ENCODE measurements at regions not wholly inside any gene's neighbourhood (a gene's known extent, or its start where the extent isn't known, plus 50 kb on each side); places are given as distances from the start of the nearest gene placed in this dataset.

DNA sequence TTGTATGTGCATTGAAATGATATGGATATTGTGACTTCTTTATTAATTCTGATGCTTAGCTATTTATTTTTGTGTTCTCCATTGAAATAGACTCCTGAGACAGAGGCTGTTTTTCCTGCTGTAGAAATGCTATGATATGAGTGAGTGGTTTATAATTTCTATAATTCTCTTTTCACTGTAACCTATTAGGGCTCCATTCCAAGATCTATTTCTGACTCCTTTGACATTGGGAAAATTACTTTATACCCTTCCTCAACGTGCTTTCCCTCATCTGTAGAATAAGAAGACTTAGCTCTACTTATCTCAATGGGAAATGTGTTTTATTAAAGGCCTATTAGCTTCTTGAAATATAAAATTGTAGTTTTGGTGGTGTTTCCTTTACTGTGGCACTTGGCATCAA, 144.5 kb upstream of the RPRM start:
- ATAC-seq (ENCODE audit: poor library complexity) (no peak), DNase-seq (no peak)
- no peak overlapping the region for H3K4me3 Mint-ChIP-seq
- no peaks in the 10 kb centered on the region for H3K27me3 Mint-ChIP-seq
- H3K4me1 ChIP-seq (ENCODE audit: insufficient read depth, low read length) = no peaks in the 10 kb centered on the region
- H3K27me3 ChIP-seq (ENCODE audit: control insufficient read depth in 1 of 2, insufficient read depth in 2 of 2, low read length in 2 of 2) = no peaks in the 10 kb centered on the region
- POLR2A ChIA-PET = no interaction called here
- intact Hi-C loops (cut with DNase I, micrococcal nuclease) = no loop called here
- no peaks in the 10 kb centered on the region for H3K36me3 ChIP-seq (ENCODE audit: insufficient read depth, low read length)
- H3K4me3 ChIP-seq (ENCODE audit: low read length) = no peak overlapping the region
- no peak overlapping the region for H3K27ac ChIP-seq (ENCODE audit: low read depth in 1 of 2, low read length in 2 of 2)
- H3K36me3 Mint-ChIP-seq (ENCODE audit: low read depth) = no peaks in the 10 kb centered on the region
- CTCF ChIA-PET = no interaction called here
- H3K9me3 ChIP-seq (ENCODE audit: control insufficient read depth in 1 of 2, insufficient read depth in 1 of 2, low read length in 2 of 2) = no peaks in the 10 kb centered on the region
- TF ChIP-seq, protein P1, sequence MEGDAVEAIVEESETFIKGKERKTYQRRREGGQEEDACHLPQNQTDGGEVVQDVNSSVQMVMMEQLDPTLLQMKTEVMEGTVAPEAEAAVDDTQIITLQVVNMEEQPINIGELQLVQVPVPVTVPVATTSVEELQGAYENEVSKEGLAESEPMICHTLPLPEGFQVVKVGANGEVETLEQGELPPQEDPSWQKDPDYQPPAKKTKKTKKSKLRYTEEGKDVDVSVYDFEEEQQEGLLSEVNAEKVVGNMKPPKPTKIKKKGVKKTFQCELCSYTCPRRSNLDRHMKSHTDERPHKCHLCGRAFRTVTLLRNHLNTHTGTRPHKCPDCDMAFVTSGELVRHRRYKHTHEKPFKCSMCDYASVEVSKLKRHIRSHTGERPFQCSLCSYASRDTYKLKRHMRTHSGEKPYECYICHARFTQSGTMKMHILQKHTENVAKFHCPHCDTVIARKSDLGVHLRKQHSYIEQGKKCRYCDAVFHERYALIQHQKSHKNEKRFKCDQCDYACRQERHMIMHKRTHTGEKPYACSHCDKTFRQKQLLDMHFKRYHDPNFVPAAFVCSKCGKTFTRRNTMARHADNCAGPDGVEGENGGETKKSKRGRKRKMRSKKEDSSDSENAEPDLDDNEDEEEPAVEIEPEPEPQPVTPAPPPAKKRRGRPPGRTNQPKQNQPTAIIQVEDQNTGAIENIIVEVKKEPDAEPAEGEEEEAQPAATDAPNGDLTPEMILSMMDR (IDR thresholded peaks at IDR 0.05) = no peak
- no peaks in the 10 kb centered on the region for H3K4me1 Mint-ChIP-seq (ENCODE audit: low read depth)
- H3K9me3 Mint-ChIP-seq = peaks cover 8% of the 10 kb centered on the region
- H3K27ac Mint-ChIP-seq = no peak overlapping the region

DNA sequence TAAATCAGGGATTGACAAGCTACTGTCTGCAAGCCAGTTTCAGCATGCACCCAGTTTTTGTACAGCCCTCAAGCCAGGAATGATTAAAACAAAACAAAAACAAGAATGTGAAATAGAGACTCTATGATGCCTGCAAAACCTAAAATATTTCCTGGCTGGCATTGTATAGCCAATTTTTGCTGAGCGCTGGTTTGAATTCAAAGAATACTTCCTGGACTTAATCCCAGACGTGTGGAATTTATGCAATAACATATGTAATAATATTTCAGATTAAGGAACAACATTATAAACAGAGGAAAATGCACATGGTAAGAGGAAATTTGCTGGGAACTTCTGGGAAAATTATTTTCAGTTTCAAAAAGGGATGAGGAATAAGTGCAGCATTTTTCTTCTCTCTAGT, 148.1 kb upstream of the RPRM start:
- no peak for DNase-seq
- Mint-ChIP-seq H3K4me3 (no peak overlapping the region), H3K27ac (no peak overlapping the region), H3K9me3 (peaks cover 6% of the 10 kb centered on the region), H3K36me3 (ENCODE audit: low read depth) (no peaks in the 10 kb centered on the region), H3K27me3 (no peaks in the 10 kb centered on the region), H3K4me1 (ENCODE audit: low read depth) (no peaks in the 10 kb centered on the region)
- no peak for ATAC-seq (ENCODE audit: poor library complexity)
- intact Hi-C loops (cut with DNase I, micrococcal nuclease) = no loop called here
- CTCF ChIA-PET = no interaction called here
- no peaks in the 10 kb centered on the region for H3K4me1 ChIP-seq (ENCODE audit: insufficient read depth, low read length)
- no peaks in the 10 kb centered on the region for H3K36me3 ChIP-seq (ENCODE audit: insufficient read depth, low read length)
- H3K27ac ChIP-seq (ENCODE audit: low read depth in 1 of 2, low read length in 2 of 2) = no peak overlapping the region
- TF ChIP-seq, protein P1 (IDR thresholded peaks at IDR 0.05) = no peak
- H3K9me3 ChIP-seq (ENCODE audit: control insufficient read depth in 1 of 2, insufficient read depth in 1 of 2, low read length in 2 of 2) = no peaks in the 10 kb centered on the region
- POLR2A ChIA-PET = no interaction called here
- no peak overlapping the region for H3K4me3 ChIP-seq (ENCODE audit: low read length)
- H3K27me3 ChIP-seq (ENCODE audit: control insufficient read depth in 1 of 2, insufficient read depth in 2 of 2, low read length in 2 of 2) = no peaks in the 10 kb centered on the region

DNA sequence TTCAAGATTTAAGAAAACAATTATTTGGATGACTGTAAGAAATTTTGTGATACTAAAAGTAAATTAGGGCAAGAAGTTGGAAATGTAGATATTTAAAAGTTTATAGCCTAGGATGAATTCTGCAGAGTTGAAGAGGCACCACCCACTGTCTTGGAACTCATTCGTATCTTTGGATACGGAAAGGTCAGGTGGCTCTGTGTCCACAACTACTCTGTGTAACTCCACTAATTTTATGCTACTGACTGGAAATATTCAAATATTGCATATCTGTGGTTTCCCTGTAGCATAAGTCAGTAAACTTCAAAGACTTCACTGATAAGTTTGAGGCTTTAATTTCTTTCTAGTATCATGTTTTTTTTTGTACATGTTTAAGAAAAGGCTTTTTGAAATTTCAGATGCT, 156.9 kb upstream of the RPRM start:
- no peak for DNase-seq
- Mint-ChIP-seq H3K36me3 (ENCODE audit: low read depth) (no peaks in the 10 kb centered on the region), H3K9me3 (peaks cover 11% of the 10 kb centered on the region), H3K27me3 (no peaks in the 10 kb centered on the region), H3K4me1 (ENCODE audit: low read depth) (no peaks in the 10 kb centered on the region), H3K27ac (no peak overlapping the region), H3K4me3 (no peak overlapping the region)
- Histone ChIP-seq H3K36me3 (ENCODE audit: insufficient read depth, low read length) (no peaks in the 10 kb centered on the region), H3K4me3 (ENCODE audit: low read length) (no peak overlapping the region), H3K4me1 (ENCODE audit: insufficient read depth, low read length) (no peaks in the 10 kb centered on the region), H3K27ac (ENCODE audit: low read depth in 1 of 2, low read length in 2 of 2) (no peak overlapping the region), H3K9me3 (ENCODE audit: control insufficient read depth in 1 of 2, insufficient read depth in 1 of 2, low read length in 2 of 2) (peaks cover 0 to 1% of the 10 kb centered on the region in 2 experiments), H3K27me3 (ENCODE audit: control insufficient read depth in 1 of 2, insufficient read depth in 2 of 2, low read length in 2 of 2) (no peaks in the 10 kb centered on the region)
- intact Hi-C loops (cut with DNase I, micrococcal nuclease) = no loop called here
- TF ChIP-seq, protein P1 (IDR thresholded peaks at IDR 0.05) = no peak
- POLR2A ChIA-PET = no interaction called here
- ATAC-seq (ENCODE audit: poor library complexity) = no peak
- CTCF ChIA-PET = no interaction called here
